GM12878 (cell line): ENCODE measurements at regions not wholly inside any gene's neighbourhood (a gene's known extent, or its start where the extent isn't known, plus 50 kb on each side); places are given as distances from the start of the nearest gene placed in this dataset.

Source experiments
- ATAC-seq: fragments of 200-7000 bp; cut with Tn5 transposase; 3 replicates; pipeline ENCODE4 v1.9.1; 2020; ENCODE audit warnings: mild to moderate bottlenecking, moderate library complexity
- BruUV-seq: library from RNA; stranded (reverse); fragments of 400-500 nt; replicated peaks from 2 replicates; lab custom pipeline; 2021; lab: Mats Ljungman, UMichigan
- CTCF ChIA-PET: fragments of 300-600 bp; sonication (Branson Sonifier 250); formaldehyde crosslinking; extraction: SDS; loops from one replicate; lab custom pipeline; 2021; ENCODE audit warnings: inconsistent platforms; lab: Yijun Ruan, JAX
- POLR2A ChIA-PET: fragments of 350-600 bp; formaldehyde crosslinking; extraction: SDS; loops from one replicate; lab custom pipeline; 2021; ENCODE audit warnings: inconsistent platforms; lab: Charles Lee
- RAD21 ChIA-PET: fragments of 300-600 bp; sonication (Branson Sonifier 250); formaldehyde crosslinking; loops from one replicate; lab custom pipeline; 2023; ENCODE audit warnings: antibody characterized with exemption; ENCODE audit not compliant: unreplicated experiment; lab: Charles Lee
- SMC1A ChIA-PET: fragments of 300-600 bp; sonication (Branson Sonifier 250); formaldehyde crosslinking; loops from one replicate; lab custom pipeline; 2023; ENCODE audit not compliant: unreplicated experiment, uncharacterized antibody; lab: Charles Lee
- DNase-seq: peaks from one replicate; pipeline ENCODE4 v3.0.0-alpha.2; 2011; ENCODE audit warnings: low read depth, low spot score
- FAIRE-seq: peaks from 3 replicates; lab custom pipeline; 2011; peaks lifted over from hg19 to GRCh38; lab: Jason Lieb, UNC
- H2AFZ ChIP-seq: 2 replicates; pipeline ENCODE4 v1.6.0; 2011; ENCODE audit warnings: low read depth, low read length, control low read depth; ENCODE audit not compliant: control insufficient read depth
- H3K27ac ChIP-seq: 2 replicates; pipeline ENCODE4 v1.5.1; 2011; ENCODE audit warnings: control low read depth; ENCODE audit not compliant: control insufficient read depth, insufficient read depth
- H3K27me3 ChIP-seq, 2 experiments: replicated peaks in 1 of 2; 2 replicates each; pipeline versions ENCODE4 v1.6.0 to v1.6.1; 2011; ENCODE audit warnings: low read length in 1 of 2; ENCODE audit not compliant: control insufficient read depth in 2 of 2, insufficient read depth in 2 of 2
- H3K36me3 ChIP-seq, 2 experiments: 2 replicates each; pipeline ENCODE4 v1.5.1; 2011; ENCODE audit warnings: low read length in 1 of 2; ENCODE audit not compliant: control insufficient read depth in 2 of 2, insufficient read depth in 2 of 2
- H3K4me1 ChIP-seq: 2 replicates; pipeline ENCODE4 v1.6.1; 2011; ENCODE audit warnings: mild to moderate bottlenecking, low read length, moderate library complexity, mixed read lengths; ENCODE audit not compliant: control insufficient read depth, insufficient read depth
- H3K4me2 ChIP-seq: 2 replicates; pipeline ENCODE4 v1.6.0; 2011; ENCODE audit warnings: control low read depth; ENCODE audit not compliant: control insufficient read depth, insufficient read depth
- H3K4me3 ChIP-seq: fragments of 200-600 bp; sonication (generic); 2 replicates; pipeline ENCODE4 v1.5.1; 2016
- H3K79me2 ChIP-seq: 2 replicates; pipeline ENCODE4 v1.6.0; 2011; ENCODE audit warnings: low read length; ENCODE audit not compliant: control insufficient read depth, insufficient read depth
- H3K9ac ChIP-seq: 2 replicates; pipeline ENCODE4 v1.8.0; 2011; ENCODE audit warnings: low read length, control low read depth, mixed read lengths; ENCODE audit not compliant: control insufficient read depth, insufficient read depth
- H3K9me3 ChIP-seq: replicated peaks from 3 replicates; pipeline ENCODE4 v1.5.1; 2011; ENCODE audit warnings: mild to moderate bottlenecking, low read length; ENCODE audit not compliant: control insufficient read depth, insufficient read depth
- H4K20me1 ChIP-seq: 2 replicates; pipeline ENCODE4 v1.6.0; 2011; ENCODE audit not compliant: control insufficient read depth, insufficient read depth
- ATF3 ChIP-seq: IDR thresholded peaks from 2 replicates; pipeline ENCODE4 v1.6.1; 2011; ENCODE audit warnings: low read depth, mild to moderate bottlenecking, low read length, moderate library complexity, borderline replicate concordance; ENCODE audit errors: extremely low read depth
- BRCA1 ChIP-seq: IDR thresholded peaks from 2 replicates; pipeline ENCODE4 v1.6.1; 2011; ENCODE audit warnings: low read depth, low read length, improper control_type of control experiment
- EGR1 ChIP-seq, 2 experiments: IDR thresholded peaks; 1 replicate in 1 of 2; 2 replicates in 1 of 2; pipeline ENCODE4 v1.6.1; 2011 to 2012; ENCODE audit warnings: low read depth in 2 of 2, low read length in 2 of 2, borderline replicate concordance in 1 of 2, mild to moderate bottlenecking in 1 of 2, moderate library complexity in 1 of 2
- ESRRA ChIP-seq: IDR thresholded peaks from 2 replicates; pipeline ENCODE4 v1.6.1; 2012; ENCODE audit warnings: mild to moderate bottlenecking, low read length, improper control_type of control experiment
- ETV6 ChIP-seq, 2 experiments: fragments of 450-650 bp in 1 of 2; IDR thresholded peaks in 1 of 2; conservative IDR thresholded peaks in 1 of 2; 2 replicates each; pipeline ENCODE4 v1.6.1; 2014; ENCODE audit warnings: antibody characterized with exemption in 1 of 2, borderline replicate concordance in 1 of 2, low read depth in 1 of 2, mild to moderate bottlenecking in 1 of 2, moderate library complexity in 1 of 2
- FOXM1 ChIP-seq: IDR thresholded peaks from 2 replicates; pipeline ENCODE4 v1.6.1; 2012; ENCODE audit warnings: low read depth, mild to moderate bottlenecking, inconsistent platforms, low read length, moderate library complexity
- NR2F1 ChIP-seq: fragments of 450-650 bp; conservative IDR thresholded peaks from 2 replicates; pipeline ENCODE4 v1.6.1; 2017; ENCODE audit warnings: mild to moderate bottlenecking
- RAD51 ChIP-seq: fragments of 450-650 bp; IDR thresholded peaks from 2 replicates; pipeline ENCODE4 v1.6.1; 2016; ENCODE audit warnings: moderate library complexity, mild to moderate bottlenecking, inconsistent platforms
- RCOR1 ChIP-seq: conservative IDR thresholded peaks from 2 replicates; pipeline ENCODE4 v1.6.1; 2012; ENCODE audit warnings: low read depth, low read length, improper control_type of control experiment
- RELA ChIP-seq: fragments of 450-650 bp; IDR thresholded peaks from 2 replicates; pipeline ENCODE4 v1.8.0; 2014; ENCODE audit warnings: borderline replicate concordance; ENCODE audit not compliant: partially characterized antibody
- ZNF384 ChIP-seq: IDR thresholded peaks from 2 replicates; pipeline ENCODE4 v1.6.1; 2012; ENCODE audit warnings: low read depth, mild to moderate bottlenecking, low read length, improper control_type of control experiment, borderline replicate concordance
- ZNF687 ChIP-seq: fragments of 450-650 bp; IDR thresholded peaks from 2 replicates; pipeline ENCODE4 v1.6.1; 2017; ENCODE audit warnings: mild to moderate bottlenecking, moderate library complexity
- WGBS: methylation state at CpG from one replicate; pipeline ENCODE4 v1.1.6; 2016; ENCODE audit warnings: low lambda C conversion rate; ENCODE audit not compliant: insufficient replicate concordance, insufficient coverage; ENCODE audit errors: missing lambda C conversion rate; 5-methylcytosine and 5-hydroxymethylcytosine counted together
- in situ Hi-C: fragments of 300-500 bp; cut with MboI; formaldehyde crosslinking; loops from 9 replicates; pipeline ENCODE4 v1.14.3; 2018; ENCODE audit warnings: mixed read lengths
- intact Hi-C: fragments of 100-400 bp; cut with micrococcal nuclease; formaldehyde crosslinking; loops from one replicate; pipeline ENCODE4 v1.14.2; 2022; ENCODE audit not compliant: unreplicated experiment

GRCh38 chr15:95350908-95351307 is 979.6 kb upstream of the NR2F2 start (continued):
- 0 out of 2 replicates have a peak, but pooled peaks have one; percentile 36 for TF ChIP-seq ZNF687
- TF ChIP-seq NR2F1: 0 out of 2 replicates have a peak, but pooled peaks have one; percentile 33
- TF ChIP-seq, all 136 proteins: peak for 12

- H3K27me3 ChIP-seq: no peaks in the 10 kb centered on the region
- no peak overlapping the region for H2AFZ ChIP-seq
- H3K27ac ChIP-seq: no peak overlapping the region
- no peak overlapping the region for H3K9ac ChIP-seq
- no peak overlapping the region for H3K4me2 ChIP-seq
- no peaks in the 10 kb centered on the region for H3K79me2 ChIP-seq
- ATAC-seq: no peak
- ChIA-PET RAD21 (interaction anchor here (0.8 to 3.5 kb wide), 5 partner anchors 56 to 923 kb away, joined by 3 to 27 read pairs (median 4); no protein-coding TSS in a partner anchor), POLR2A (no interaction called here), CTCF (interaction anchor here (0.8 to 1.7 kb wide), 9 partner anchors 13 to 974 kb away, joined by 3 to 6 read pairs (median 3); no protein-coding TSS in a partner anchor), SMC1A (interaction anchor here (0.5 to 4.4 kb wide), 19 partner anchors 14 to 1210 kb away, joined by 3 to 17 read pairs (median 3); no protein-coding TSS in a partner anchor)
- H3K9me3 ChIP-seq: no peaks in the 10 kb centered on the region; the same call in 2 of the 3 replicates
- H3K4me3 ChIP-seq: no peak overlapping the region
- H4K20me1 ChIP-seq: no peaks in the 10 kb centered on the region
- no peak for TF ChIP-seq ATF3
- no peak for TF ChIP-seq ETV6 (conservative IDR thresholded peaks at IDR 0.05 in 1 of 2, IDR thresholded peaks at IDR 0.05 in 1 of 2; ENCODE audit: borderline replicate concordance in 1 of 2, low read depth in 1 of 2)
- no peak for TF ChIP-seq BRCA1
- TF ChIP-seq EGR1 (IDR thresholded peaks at IDR 0.05; ENCODE audit: borderline replicate concordance in 1 of 2, low read depth in 2 of 2, low read length in 2 of 2): no peak
- TF ChIP-seq RAD51: no peak
- TF ChIP-seq RELA: no peak
- no peak for TF ChIP-seq RCOR1
- no peak for TF ChIP-seq FOXM1
- no peak for TF ChIP-seq ESRRA
- TF ChIP-seq ZNF384: no peak
- WGBS: 49% methylated on average over 9 of the region's 9 CpGs
- FAIRE-seq: no peak
- no peak for DNase-seq
- no peaks in the 10 kb centered on the region for H3K4me1 ChIP-seq
- H3K36me3 ChIP-seq: no peaks in the 10 kb centered on the region
- in situ Hi-C loops (no loop called here), intact Hi-C loops (no loop called here)
- BruUV-seq: no TSS peak
Measured at GRCh38 chr15:95352631-95353187, 977.8 kb upstream of the NR2F2 start.
